ENCODE measurements at regions not wholly inside any gene's neighbourhood (a gene's known extent, or its start where the extent isn't known, plus 50 kb on each side); places are given as distances from the start of the nearest gene placed in this dataset.

- TF ChIP-seq CHD2 (IDR thresholded peaks at IDR 0.05; ENCODE audit: low read length, partially characterized antibody) (no peak), EP300 (IDR thresholded peaks at IDR 0.05; ENCODE audit: borderline replicate concordance in 1 of 2, low read depth in 1 of 2, low read length in 1 of 2) (peak in 1 of 2 experiments; percentile 42; a peak in 1 of 4 replicates), TAF1 (IDR thresholded peaks at IDR 0.05; ENCODE audit: borderline replicate concordance, low read depth, low read length) (no peak), FOSL2 (IDR thresholded peaks at IDR 0.05; ENCODE audit: borderline replicate concordance, low read depth) (no peak), NRF1 (IDR thresholded peaks at IDR 0.05; ENCODE audit: low read depth, low read length) (no peak)
Measured at GRCh38 chr3:72120806-72121778, 336.1 kb upstream of the PROK2 start (continued).

GRCh38 chr3:72120039-72120438 is 335.1 kb upstream of the PROK2 start:
- CTCF ChIA-PET: interaction anchor here (1.2 kb wide), 2 partner anchors 12 to 84 kb away, joined by 3 read pairs; no protein-coding TSS in a partner anchor
- 73% methylated on average over 4 of the region's 4 CpGs for WGBS (ENCODE audit: low lambda C conversion rate)

GRCh38 chr3:72118628-72119027 is 333.7 kb upstream of the PROK2 start:
- ChIA-PET POLR2A (no interaction called here), CTCF (interaction anchor here (1.2 to 1.4 kb wide), 3 partner anchors 11 to 243 kb away, joined by 3 to 4 read pairs (median 3); no protein-coding TSS in a partner anchor)
- H3K4me3 ChIP-seq (ENCODE audit: low read depth in 2 of 2, low read length in 1 of 2): no peak overlapping the region
- TF ChIP-seq SIN3A (IDR thresholded peaks at IDR 0.05; ENCODE audit: borderline replicate concordance, low read depth, low read length) (no peak), JUND (IDR thresholded peaks at IDR 0.05) (no peak), GATA2 (CRISPR knock-in tag; IDR thresholded peaks at IDR 0.05) (no peak), FOXJ3 (CRISPR knock-in tag; IDR thresholded peaks at IDR 0.05) (no peak), EZH2phosphoT487 (IDR thresholded peaks at IDR 0.05; ENCODE audit: borderline replicate concordance, low read depth) (no peak), TEAD4 (IDR thresholded peaks at IDR 0.05; ENCODE audit: borderline replicate concordance, insufficient read depth) (no peak), FOSL2 (IDR thresholded peaks at IDR 0.05; ENCODE audit: borderline replicate concordance, low read depth) (no peak), TCF12 (IDR thresholded peaks at IDR 0.05) (no peak), RCOR1 (IDR thresholded peaks at IDR 0.05; ENCODE audit: low read length) (no peak), MXI1 (IDR thresholded peaks at IDR 0.05; ENCODE audit: low read depth, low read length) (no peak), POLR2AphosphoS5 (IDR thresholded peaks at IDR 0.05; ENCODE audit: low read depth, low read length) (no peak)
- TF ChIP-seq, protein P1, sequence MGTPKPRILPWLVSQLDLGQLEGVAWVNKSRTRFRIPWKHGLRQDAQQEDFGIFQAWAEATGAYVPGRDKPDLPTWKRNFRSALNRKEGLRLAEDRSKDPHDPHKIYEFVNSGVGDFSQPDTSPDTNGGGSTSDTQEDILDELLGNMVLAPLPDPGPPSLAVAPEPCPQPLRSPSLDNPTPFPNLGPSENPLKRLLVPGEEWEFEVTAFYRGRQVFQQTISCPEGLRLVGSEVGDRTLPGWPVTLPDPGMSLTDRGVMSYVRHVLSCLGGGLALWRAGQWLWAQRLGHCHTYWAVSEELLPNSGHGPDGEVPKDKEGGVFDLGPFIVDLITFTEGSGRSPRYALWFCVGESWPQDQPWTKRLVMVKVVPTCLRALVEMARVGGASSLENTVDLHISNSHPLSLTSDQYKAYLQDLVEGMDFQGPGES (IDR thresholded peaks at IDR 0.05; ENCODE audit: low read depth, low read length): no peak
- no peaks in the 10 kb centered on the region for H3K9me3 ChIP-seq
- H3F3A ChIP-seq (replicated peaks; ENCODE audit: insufficient read depth): no peaks in the 10 kb centered on the region
- no peaks in the 10 kb centered on the region for H4K20me1 ChIP-seq (ENCODE audit: insufficient read depth)
- H3K79me2 ChIP-seq (ENCODE audit: insufficient read depth): no peaks in the 10 kb centered on the region
- no peak overlapping the region for H3K9ac ChIP-seq
- no peak for DNase-seq
- H3K36me3 ChIP-seq (replicated peaks in 1 of 2; ENCODE audit: control insufficient read depth in 1 of 2, insufficient read depth in 2 of 2, low read length in 1 of 2): no peaks in the 10 kb centered on the region
- H3K27me3 ChIP-seq (ENCODE audit: insufficient read depth): no peaks in the 10 kb centered on the region; the same call in 1 of the 2 replicates
- H3K27ac ChIP-seq (ENCODE audit: low read depth in 2 of 2, low read length in 1 of 2): no peak overlapping the region
- H3K4me2 ChIP-seq: no peak overlapping the region
- H3K4me1 ChIP-seq (ENCODE audit: control insufficient read depth in 1 of 2, insufficient read depth in 2 of 2, low read depth in 1 of 2, low read length in 1 of 2): peaks cover 0 to 8% of the 10 kb centered on the region in 2 experiments; a peak in 2 of 4 replicates
- H3K9me2 ChIP-seq: no peaks in the 10 kb centered on the region
- no peak overlapping the region for H2AFZ ChIP-seq (ENCODE audit: low read depth)

More at GRCh38 chr3:72120039-72120438, 335.1 kb upstream of the PROK2 start:
- H3K27ac ChIP-seq (ENCODE audit: low read depth in 2 of 2, low read length in 1 of 2): no peak overlapping the region
- no peak overlapping the region for H3K4me2 ChIP-seq
- POLR2A ChIA-PET: no interaction called here
- no peaks in the 10 kb centered on the region for H3K79me2 ChIP-seq (ENCODE audit: insufficient read depth)
- no peaks in the 10 kb centered on the region for H4K20me1 ChIP-seq (ENCODE audit: insufficient read depth)
- no peak overlapping the region for H3K9ac ChIP-seq
- no peaks in the 10 kb centered on the region for H3F3A ChIP-seq (replicated peaks; ENCODE audit: insufficient read depth)
- no peaks in the 10 kb centered on the region; the same call in 1 of the 2 replicates for H3K27me3 ChIP-seq (ENCODE audit: insufficient read depth)
- H3K9me2 ChIP-seq: no peaks in the 10 kb centered on the region
- H2AFZ ChIP-seq (ENCODE audit: low read depth): no peak overlapping the region
- H3K4me3 ChIP-seq (ENCODE audit: low read depth in 2 of 2, low read length in 1 of 2): no peak overlapping the region
- no peak for DNase-seq
- H3K4me1 ChIP-seq (ENCODE audit: control insufficient read depth in 1 of 2, insufficient read depth in 2 of 2, low read depth in 1 of 2, low read length in 1 of 2): peaks cover 0 to 8% of the 10 kb centered on the region in 2 experiments; a peak in 2 of 4 replicates
- H3K9me3 ChIP-seq: no peaks in the 10 kb centered on the region
- TF ChIP-seq GABPA (IDR thresholded peaks at IDR 0.05; ENCODE audit: low read depth) (no peak), SIN3A (IDR thresholded peaks at IDR 0.05; ENCODE audit: borderline replicate concordance, low read depth, low read length) (no peak), TEAD4 (IDR thresholded peaks at IDR 0.05; ENCODE audit: borderline replicate concordance, insufficient read depth) (no peak), YY1 (IDR thresholded peaks at IDR 0.05; ENCODE audit: low read depth) (no peak), MAX (IDR thresholded peaks at IDR 0.05; ENCODE audit: low read depth) (no peak), SMC3 (IDR thresholded peaks at IDR 0.05; ENCODE audit: low read depth, low read length) (no peak), POLR2AphosphoS5 (IDR thresholded peaks at IDR 0.05; ENCODE audit: low read depth, low read length) (no peak), MXI1 (IDR thresholded peaks at IDR 0.05; ENCODE audit: low read depth, low read length) (no peak)
- TF ChIP-seq, protein P1 (IDR thresholded peaks at IDR 0.05; ENCODE audit: low read depth, low read length): no peak
- no peaks in the 10 kb centered on the region for H3K36me3 ChIP-seq (replicated peaks in 1 of 2; ENCODE audit: control insufficient read depth in 1 of 2, insufficient read depth in 2 of 2, low read length in 1 of 2)
